PC-3 (cell line): ENCODE measurements at regions not wholly inside any gene's neighbourhood (a gene's known extent, or its start where the extent isn't known, plus 50 kb on each side); places are given as distances from the start of the nearest gene placed in this dataset.

Experiments
- EZH2 ChIP-seq: fragments of 300-600 bp; sonication (generic); IDR thresholded peaks from one replicate; pipeline ENCODE4 v1.6.1; 2017; ENCODE audit warnings: antibody characterized with exemption, mild to moderate bottlenecking, low read length; ENCODE audit not compliant: unreplicated experiment
- TF ChIP-seq, protein P1 (sequence below): fragments of 300-600 bp; sonication (generic); conservative IDR thresholded peaks from 2 replicates; pipeline ENCODE4 v1.5.1; 2017; ENCODE audit warnings: antibody characterized with exemption, low read depth, mild to moderate bottlenecking, low read length

DNA sequence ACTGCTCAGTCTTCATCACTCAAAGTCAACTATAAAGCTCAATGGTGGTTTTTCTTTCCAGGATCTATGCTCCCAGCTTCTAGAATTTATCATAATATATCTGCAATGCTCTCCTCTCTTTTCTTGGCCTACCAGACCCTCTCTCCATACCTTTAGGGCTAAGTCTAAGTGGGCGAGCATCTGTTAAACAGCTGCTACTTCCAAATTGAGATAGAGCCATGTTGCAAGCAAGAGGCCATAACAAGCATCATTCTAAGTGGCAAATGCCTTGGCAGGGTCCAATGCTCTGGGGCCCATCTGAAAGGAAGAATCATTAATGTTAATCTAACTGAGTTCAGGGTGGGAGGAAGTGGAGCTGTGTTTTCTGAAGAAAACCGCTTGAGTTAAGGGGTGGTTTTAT is 324.0 kb downstream of the TLR4 start:
- TF ChIP-seq, protein P1, sequence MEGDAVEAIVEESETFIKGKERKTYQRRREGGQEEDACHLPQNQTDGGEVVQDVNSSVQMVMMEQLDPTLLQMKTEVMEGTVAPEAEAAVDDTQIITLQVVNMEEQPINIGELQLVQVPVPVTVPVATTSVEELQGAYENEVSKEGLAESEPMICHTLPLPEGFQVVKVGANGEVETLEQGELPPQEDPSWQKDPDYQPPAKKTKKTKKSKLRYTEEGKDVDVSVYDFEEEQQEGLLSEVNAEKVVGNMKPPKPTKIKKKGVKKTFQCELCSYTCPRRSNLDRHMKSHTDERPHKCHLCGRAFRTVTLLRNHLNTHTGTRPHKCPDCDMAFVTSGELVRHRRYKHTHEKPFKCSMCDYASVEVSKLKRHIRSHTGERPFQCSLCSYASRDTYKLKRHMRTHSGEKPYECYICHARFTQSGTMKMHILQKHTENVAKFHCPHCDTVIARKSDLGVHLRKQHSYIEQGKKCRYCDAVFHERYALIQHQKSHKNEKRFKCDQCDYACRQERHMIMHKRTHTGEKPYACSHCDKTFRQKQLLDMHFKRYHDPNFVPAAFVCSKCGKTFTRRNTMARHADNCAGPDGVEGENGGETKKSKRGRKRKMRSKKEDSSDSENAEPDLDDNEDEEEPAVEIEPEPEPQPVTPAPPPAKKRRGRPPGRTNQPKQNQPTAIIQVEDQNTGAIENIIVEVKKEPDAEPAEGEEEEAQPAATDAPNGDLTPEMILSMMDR: no peak
- no peak for TF ChIP-seq EZH2
